HL-60 (cell line): ENCODE measurements at regions not wholly inside any gene's neighbourhood (a gene's known extent, or its start where the extent isn't known, plus 50 kb on each side); places are given as distances from the start of the nearest gene placed in this dataset.

Experiments
- DNase-seq, 2 experiments: peaks; one replicate each; pipeline ENCODE4 v3.0.0-alpha.2; 2010 to 2020; ENCODE audit warnings: low read depth in 1 of 2, low spot score in 1 of 2
- H3K27ac ChIP-seq: fragments of 250-450 bp; sonication (Bioruptor Pico); replicated peaks from 2 replicates; pipeline ENCODE4 v1.5.1; 2020; ENCODE audit warnings: mild to moderate bottlenecking, moderate library complexity
- H3K27me3 ChIP-seq: fragments of 250-450 bp; sonication (Bioruptor Pico); 2 replicates; pipeline ENCODE4 v1.5.1; 2021; ENCODE audit warnings: mild to moderate bottlenecking, moderate library complexity; ENCODE audit not compliant: insufficient read depth, poor library complexity, severe bottlenecking
- H3K4me3 ChIP-seq: replicated peaks from 2 replicates; pipeline ENCODE4 v1.5.1; 2011; ENCODE audit warnings: mild to moderate bottlenecking, control low read depth, low read length; ENCODE audit not compliant: insufficient read depth
- GABPA ChIP-seq: IDR thresholded peaks from 2 replicates; pipeline ENCODE4 v1.6.1; 2012; ENCODE audit warnings: low read depth
- POLR2AphosphoS5 ChIP-seq: IDR thresholded peaks from 2 replicates; pipeline ENCODE4 v1.6.1; 2012; ENCODE audit warnings: low read depth
- SPI1 ChIP-seq: IDR thresholded peaks from 2 replicates; pipeline ENCODE4 v1.6.1; 2012; ENCODE audit warnings: low read depth, mild to moderate bottlenecking, borderline replicate concordance
- TF ChIP-seq, protein P1 (sequence below): IDR thresholded peaks from 2 replicates; pipeline ENCODE4 v1.6.1; 2012; ENCODE audit warnings: low read depth; ENCODE audit not compliant: insufficient replicate concordance
- TF ChIP-seq, protein P2 (sequence below): IDR thresholded peaks from one replicate; pipeline ENCODE4 v1.5.1; 2011; ENCODE audit warnings: low read length, control low read depth, inconsistent platforms; ENCODE audit not compliant: insufficient read depth

DNA sequence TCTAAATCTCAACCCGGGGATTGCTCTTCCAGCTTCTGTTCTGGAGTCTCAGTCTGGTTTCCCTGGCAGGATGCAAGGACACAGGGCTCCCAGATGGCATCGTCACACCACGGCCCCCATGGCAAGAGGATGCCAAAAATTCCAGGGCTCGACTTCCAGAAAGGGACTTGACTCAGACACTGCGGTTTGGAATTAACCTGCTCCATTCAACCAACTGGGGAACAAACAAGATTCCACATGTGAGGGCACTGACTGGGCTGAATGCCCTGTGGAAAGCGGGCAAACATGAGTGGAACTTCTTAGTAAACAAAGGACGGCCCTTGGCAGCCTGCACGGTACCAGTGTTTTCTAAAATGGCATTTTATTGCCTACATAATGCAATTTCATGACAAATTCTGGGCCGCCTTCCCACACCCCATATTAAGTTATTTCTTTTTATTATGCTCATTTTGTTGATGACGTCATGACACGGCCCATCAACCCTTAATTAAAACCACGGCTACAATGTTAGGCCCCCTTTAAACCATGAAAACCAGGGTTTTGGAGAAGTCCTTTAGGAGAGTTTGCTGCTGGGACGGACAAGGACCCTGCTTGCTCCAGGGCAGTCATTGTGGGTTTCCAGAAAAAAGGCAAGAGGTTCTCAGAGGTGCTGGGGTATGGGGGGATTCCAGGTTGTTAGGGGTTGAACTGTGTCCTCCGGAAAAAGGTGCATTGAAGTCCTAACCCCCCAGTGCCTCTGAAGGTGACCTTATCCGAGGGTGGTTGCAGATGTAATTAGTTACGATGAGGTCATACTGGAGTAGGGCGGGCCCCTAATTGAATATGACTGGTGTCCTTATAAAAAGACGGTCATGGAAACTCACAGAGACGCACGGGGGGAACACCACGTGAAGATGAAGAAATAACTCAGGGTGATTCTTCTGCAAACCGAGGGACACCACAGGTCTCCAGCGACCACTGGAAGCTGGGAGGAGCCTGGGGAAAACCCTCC is 205.6 kb downstream of the FOXL1 start:
- no peak for DNase-seq
- Histone ChIP-seq H3K27me3 (no peaks in the 10 kb centered on the region), H3K4me3 (no peak overlapping the region), H3K27ac (no peak overlapping the region)
- TF ChIP-seq, protein P1, sequence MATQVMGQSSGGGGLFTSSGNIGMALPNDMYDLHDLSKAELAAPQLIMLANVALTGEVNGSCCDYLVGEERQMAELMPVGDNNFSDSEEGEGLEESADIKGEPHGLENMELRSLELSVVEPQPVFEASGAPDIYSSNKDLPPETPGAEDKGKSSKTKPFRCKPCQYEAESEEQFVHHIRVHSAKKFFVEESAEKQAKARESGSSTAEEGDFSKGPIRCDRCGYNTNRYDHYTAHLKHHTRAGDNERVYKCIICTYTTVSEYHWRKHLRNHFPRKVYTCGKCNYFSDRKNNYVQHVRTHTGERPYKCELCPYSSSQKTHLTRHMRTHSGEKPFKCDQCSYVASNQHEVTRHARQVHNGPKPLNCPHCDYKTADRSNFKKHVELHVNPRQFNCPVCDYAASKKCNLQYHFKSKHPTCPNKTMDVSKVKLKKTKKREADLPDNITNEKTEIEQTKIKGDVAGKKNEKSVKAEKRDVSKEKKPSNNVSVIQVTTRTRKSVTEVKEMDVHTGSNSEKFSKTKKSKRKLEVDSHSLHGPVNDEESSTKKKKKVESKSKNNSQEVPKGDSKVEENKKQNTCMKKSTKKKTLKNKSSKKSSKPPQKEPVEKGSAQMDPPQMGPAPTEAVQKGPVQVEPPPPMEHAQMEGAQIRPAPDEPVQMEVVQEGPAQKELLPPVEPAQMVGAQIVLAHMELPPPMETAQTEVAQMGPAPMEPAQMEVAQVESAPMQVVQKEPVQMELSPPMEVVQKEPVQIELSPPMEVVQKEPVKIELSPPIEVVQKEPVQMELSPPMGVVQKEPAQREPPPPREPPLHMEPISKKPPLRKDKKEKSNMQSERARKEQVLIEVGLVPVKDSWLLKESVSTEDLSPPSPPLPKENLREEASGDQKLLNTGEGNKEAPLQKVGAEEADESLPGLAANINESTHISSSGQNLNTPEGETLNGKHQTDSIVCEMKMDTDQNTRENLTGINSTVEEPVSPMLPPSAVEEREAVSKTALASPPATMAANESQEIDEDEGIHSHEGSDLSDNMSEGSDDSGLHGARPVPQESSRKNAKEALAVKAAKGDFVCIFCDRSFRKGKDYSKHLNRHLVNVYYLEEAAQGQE, result no peak
- TF ChIP-seq, protein P2, sequence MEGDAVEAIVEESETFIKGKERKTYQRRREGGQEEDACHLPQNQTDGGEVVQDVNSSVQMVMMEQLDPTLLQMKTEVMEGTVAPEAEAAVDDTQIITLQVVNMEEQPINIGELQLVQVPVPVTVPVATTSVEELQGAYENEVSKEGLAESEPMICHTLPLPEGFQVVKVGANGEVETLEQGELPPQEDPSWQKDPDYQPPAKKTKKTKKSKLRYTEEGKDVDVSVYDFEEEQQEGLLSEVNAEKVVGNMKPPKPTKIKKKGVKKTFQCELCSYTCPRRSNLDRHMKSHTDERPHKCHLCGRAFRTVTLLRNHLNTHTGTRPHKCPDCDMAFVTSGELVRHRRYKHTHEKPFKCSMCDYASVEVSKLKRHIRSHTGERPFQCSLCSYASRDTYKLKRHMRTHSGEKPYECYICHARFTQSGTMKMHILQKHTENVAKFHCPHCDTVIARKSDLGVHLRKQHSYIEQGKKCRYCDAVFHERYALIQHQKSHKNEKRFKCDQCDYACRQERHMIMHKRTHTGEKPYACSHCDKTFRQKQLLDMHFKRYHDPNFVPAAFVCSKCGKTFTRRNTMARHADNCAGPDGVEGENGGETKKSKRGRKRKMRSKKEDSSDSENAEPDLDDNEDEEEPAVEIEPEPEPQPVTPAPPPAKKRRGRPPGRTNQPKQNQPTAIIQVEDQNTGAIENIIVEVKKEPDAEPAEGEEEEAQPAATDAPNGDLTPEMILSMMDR, result no peak
- no peak for TF ChIP-seq SPI1
- no peak for TF ChIP-seq POLR2AphosphoS5
- no peak for TF ChIP-seq GABPA

- Histone ChIP-seq H3K27me3 (no peaks in the 10 kb centered on the region), H3K27ac (no peak overlapping the region), H3K4me3 (no peak overlapping the region)
- no peak for DNase-seq
- TF ChIP-seq GABPA, result no peak
- TF ChIP-seq, protein P2, result no peak
- TF ChIP-seq, protein P1, result no peak
- no peak for TF ChIP-seq POLR2AphosphoS5
- TF ChIP-seq SPI1, result no peak
Measured at GRCh38 chr16:86786338-86786737, 208.0 kb downstream of the FOXL1 start.

DNA sequence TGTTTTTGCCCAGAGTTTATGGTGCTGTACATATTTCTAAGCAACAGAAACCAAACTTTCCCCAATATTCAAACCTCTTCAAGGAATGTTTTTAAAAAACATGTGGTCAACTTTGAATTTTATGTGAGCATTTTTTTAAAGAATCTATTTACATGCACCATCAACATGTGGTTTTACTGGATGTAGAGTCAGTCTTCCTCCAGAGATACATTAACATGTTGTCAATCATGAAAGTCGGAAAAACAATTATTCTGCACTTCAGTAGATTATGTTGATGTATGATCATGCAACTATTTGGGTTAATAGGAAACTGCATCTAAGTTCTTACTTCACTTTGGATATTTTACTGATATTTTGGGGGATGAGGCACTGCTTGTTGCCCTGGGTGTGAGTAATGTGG is 208.6 kb downstream of the FOXL1 start:
- TF ChIP-seq, protein P1, result no peak
- TF ChIP-seq, protein P2, result no peak
- TF ChIP-seq GABPA (no peak), SPI1 (no peak), POLR2AphosphoS5 (no peak)
- Histone ChIP-seq H3K27ac (no peak overlapping the region), H3K27me3 (no peaks in the 10 kb centered on the region), H3K4me3 (no peak overlapping the region)
- no peak for DNase-seq
